ENCODE measurements at regions not wholly inside any gene's neighbourhood (a gene's known extent, or its start where the extent isn't known, plus 50 kb on each side); places are given as distances from the start of the nearest gene placed in this dataset.

- TF ChIP-seq, protein P1, sequence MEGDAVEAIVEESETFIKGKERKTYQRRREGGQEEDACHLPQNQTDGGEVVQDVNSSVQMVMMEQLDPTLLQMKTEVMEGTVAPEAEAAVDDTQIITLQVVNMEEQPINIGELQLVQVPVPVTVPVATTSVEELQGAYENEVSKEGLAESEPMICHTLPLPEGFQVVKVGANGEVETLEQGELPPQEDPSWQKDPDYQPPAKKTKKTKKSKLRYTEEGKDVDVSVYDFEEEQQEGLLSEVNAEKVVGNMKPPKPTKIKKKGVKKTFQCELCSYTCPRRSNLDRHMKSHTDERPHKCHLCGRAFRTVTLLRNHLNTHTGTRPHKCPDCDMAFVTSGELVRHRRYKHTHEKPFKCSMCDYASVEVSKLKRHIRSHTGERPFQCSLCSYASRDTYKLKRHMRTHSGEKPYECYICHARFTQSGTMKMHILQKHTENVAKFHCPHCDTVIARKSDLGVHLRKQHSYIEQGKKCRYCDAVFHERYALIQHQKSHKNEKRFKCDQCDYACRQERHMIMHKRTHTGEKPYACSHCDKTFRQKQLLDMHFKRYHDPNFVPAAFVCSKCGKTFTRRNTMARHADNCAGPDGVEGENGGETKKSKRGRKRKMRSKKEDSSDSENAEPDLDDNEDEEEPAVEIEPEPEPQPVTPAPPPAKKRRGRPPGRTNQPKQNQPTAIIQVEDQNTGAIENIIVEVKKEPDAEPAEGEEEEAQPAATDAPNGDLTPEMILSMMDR (IDR thresholded peaks at IDR 0.05): no peak
- TF ChIP-seq POLR2A (IDR thresholded peaks at IDR 0.05): no peak
These were observed 458.1 kb upstream of the PCDH20 start for GRCh38 chr13:61873717-61874116.
